ENCODE measurements at regions not wholly inside any gene's neighbourhood (a gene's known extent, or its start where the extent isn't known, plus 50 kb on each side); places are given as distances from the start of the nearest gene placed in this dataset.

DNA sequence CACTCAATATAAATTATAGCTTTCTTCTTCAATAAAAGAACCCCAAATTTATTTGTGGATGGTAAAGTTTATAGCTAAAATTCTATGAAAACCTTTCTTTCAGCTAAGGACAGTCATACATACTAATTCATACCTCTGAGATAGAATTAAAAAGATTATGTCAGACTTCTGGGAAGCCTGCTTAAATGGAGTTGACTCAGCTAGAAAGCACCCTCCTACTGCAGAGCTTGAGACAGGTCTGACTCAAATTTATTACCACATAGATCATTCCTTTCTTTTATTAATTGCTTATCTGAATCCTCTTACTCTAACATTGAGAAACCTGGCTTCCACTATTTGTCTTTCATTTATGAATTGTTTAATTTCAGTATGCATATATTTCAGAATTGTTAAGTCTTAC is 1007.0 kb upstream of the LRFN5 start:
- Mint-ChIP-seq H3K4me3 (no peak overlapping the region), H3K27ac (no peak overlapping the region), H3K36me3 (ENCODE audit: low read depth) (no peaks in the 10 kb centered on the region), H3K27me3 (no peaks in the 10 kb centered on the region), H3K9me3 (no peaks in the 10 kb centered on the region), H3K4me1 (ENCODE audit: low read depth) (no peaks in the 10 kb centered on the region)
- DNase-seq: no peak
- CTCF ChIA-PET: no interaction called here
- no peak for ATAC-seq
- TF ChIP-seq, protein P1, sequence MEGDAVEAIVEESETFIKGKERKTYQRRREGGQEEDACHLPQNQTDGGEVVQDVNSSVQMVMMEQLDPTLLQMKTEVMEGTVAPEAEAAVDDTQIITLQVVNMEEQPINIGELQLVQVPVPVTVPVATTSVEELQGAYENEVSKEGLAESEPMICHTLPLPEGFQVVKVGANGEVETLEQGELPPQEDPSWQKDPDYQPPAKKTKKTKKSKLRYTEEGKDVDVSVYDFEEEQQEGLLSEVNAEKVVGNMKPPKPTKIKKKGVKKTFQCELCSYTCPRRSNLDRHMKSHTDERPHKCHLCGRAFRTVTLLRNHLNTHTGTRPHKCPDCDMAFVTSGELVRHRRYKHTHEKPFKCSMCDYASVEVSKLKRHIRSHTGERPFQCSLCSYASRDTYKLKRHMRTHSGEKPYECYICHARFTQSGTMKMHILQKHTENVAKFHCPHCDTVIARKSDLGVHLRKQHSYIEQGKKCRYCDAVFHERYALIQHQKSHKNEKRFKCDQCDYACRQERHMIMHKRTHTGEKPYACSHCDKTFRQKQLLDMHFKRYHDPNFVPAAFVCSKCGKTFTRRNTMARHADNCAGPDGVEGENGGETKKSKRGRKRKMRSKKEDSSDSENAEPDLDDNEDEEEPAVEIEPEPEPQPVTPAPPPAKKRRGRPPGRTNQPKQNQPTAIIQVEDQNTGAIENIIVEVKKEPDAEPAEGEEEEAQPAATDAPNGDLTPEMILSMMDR (IDR thresholded peaks at IDR 0.05): no peak
- POLR2A ChIA-PET: no interaction called here
- intact Hi-C loops (cut with micrococcal nuclease): no loop called here

DNA sequence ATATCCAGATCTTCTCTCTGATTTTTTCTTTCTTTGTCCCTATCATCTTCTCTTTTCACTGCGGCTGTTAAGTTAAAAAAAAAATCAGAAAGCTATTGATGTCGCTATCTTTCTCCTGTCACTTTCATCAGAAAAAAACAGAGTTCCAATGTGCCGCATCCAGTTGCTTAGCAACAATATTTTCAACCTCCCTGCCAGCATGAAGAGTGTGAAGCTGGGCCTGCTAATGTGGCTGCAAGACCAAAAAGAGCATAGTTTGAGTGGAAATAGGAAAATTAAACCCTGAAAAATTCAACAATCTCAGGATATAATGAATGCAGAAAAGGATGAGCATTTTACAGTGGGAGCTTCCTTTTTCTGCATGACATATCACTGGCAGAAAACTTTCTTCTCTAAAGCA is 1025.4 kb upstream of the LRFN5 start:
- Mint-ChIP-seq H3K4me1 (ENCODE audit: low read depth) (no peaks in the 10 kb centered on the region), H3K27me3 (no peaks in the 10 kb centered on the region), H3K27ac (no peak overlapping the region), H3K36me3 (ENCODE audit: low read depth) (no peaks in the 10 kb centered on the region), H3K4me3 (no peak overlapping the region), H3K9me3 (peaks cover 2% of the 10 kb centered on the region)
- DNase-seq (no peak), ATAC-seq (no peak)
- TF ChIP-seq, protein P1 (IDR thresholded peaks at IDR 0.05): no peak
- intact Hi-C loops (cut with micrococcal nuclease): no loop called here
- POLR2A ChIA-PET: no interaction called here
- CTCF ChIA-PET: no interaction called here

DNA sequence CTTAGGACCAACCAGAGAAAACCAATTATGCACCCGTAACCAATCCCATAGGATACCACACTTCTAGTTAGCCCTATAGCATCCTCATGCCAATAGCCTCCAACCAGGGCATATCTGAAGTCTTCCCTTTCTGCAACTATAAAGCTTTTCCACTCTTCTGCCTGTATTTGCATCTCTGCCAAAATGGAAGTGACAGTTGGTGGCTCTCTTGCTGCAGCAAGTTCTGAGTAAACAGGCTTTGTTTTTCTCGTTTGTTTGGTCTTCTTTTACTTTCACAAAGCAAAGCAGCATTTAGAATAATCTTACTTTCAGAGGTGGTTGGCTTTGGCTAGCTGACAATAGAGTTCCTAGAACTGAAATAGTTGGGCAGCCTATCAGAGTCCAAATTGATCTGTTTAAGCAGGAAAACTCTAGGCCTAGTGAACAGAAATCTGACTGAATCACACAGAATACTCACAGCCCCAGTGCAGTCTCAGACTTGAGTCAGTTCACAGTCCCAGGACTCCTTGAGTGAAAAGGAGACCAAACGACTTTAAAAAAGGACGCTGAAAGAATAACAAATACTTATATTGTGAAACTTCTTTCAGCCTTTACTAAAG is 1029.7 kb upstream of the LRFN5 start:
- no peak for DNase-seq
- H3K4me1 Mint-ChIP-seq (ENCODE audit: low read depth): no peaks in the 10 kb centered on the region
- H3K36me3 Mint-ChIP-seq (ENCODE audit: low read depth): no peaks in the 10 kb centered on the region
- no peaks in the 10 kb centered on the region for H3K27me3 Mint-ChIP-seq
- H3K27ac Mint-ChIP-seq: no peak overlapping the region
- intact Hi-C loops (cut with micrococcal nuclease): no loop called here
- ChIA-PET POLR2A (no interaction called here), CTCF (no interaction called here)
- H3K4me3 Mint-ChIP-seq: no peak overlapping the region
- H3K9me3 Mint-ChIP-seq: peaks cover 3% of the 10 kb centered on the region
- no peak for ATAC-seq
- TF ChIP-seq, protein P1 (IDR thresholded peaks at IDR 0.05): no peak

DNA sequence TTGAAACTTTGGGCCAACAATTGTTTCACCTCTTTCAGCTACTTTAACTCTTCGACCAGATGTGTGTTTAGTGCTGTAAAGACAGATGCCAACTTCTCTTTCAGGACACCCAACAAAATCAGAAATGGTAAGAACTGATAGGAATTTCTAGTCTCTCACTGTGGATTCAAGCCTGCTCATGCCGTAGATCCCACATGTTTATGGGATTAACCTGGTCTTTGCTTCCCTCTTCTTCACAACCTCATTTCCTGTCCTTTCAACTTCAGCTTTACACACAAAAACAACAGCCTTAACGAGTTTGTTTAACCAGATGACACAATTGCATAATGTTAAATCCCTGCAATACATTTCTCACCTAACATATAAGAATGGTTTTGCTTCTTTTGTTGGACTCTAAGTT is 1031.9 kb upstream of the LRFN5 start:
- Mint-ChIP-seq H3K4me1 (ENCODE audit: low read depth) (no peaks in the 10 kb centered on the region), H3K27me3 (no peaks in the 10 kb centered on the region), H3K36me3 (ENCODE audit: low read depth) (no peaks in the 10 kb centered on the region), H3K27ac (no peak overlapping the region), H3K4me3 (no peak overlapping the region), H3K9me3 (peaks cover 2% of the 10 kb centered on the region)
- POLR2A ChIA-PET: no interaction called here
- CTCF ChIA-PET: no interaction called here
- intact Hi-C loops (cut with micrococcal nuclease): no loop called here
- TF ChIP-seq, protein P1 (IDR thresholded peaks at IDR 0.05): no peak
- ATAC-seq (no peak), DNase-seq (no peak)

DNA sequence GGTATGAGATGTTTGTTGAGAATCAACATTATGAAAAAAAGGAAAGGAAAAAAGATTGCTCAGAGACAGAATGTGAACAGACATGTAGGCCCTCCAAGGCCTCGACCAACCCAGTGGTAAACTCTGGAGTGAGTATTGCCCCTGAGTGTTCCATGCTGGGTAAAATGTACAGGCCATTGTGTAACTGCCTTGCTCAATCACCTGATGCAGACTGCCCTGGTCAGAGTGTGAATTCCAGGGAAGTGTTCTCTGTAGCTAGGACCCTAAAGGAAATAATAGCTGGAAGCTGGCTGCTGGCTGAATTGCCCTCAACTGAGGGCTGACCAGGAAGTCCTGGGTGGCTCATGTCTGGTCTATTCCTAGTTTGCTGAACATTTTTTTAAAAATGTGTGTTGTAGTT is 1081.4 kb upstream of the LRFN5 start:
- H3K4me3 Mint-ChIP-seq: no peak overlapping the region
- peaks cover 1% of the 10 kb centered on the region for H3K9me3 Mint-ChIP-seq
- no peak overlapping the region for H3K27ac Mint-ChIP-seq
- no peaks in the 10 kb centered on the region for H3K36me3 Mint-ChIP-seq (ENCODE audit: low read depth)
- no peaks in the 10 kb centered on the region for H3K4me1 Mint-ChIP-seq (ENCODE audit: low read depth)
- DNase-seq (no peak), ATAC-seq (no peak)
- TF ChIP-seq, protein P1 (IDR thresholded peaks at IDR 0.05): no peak
- no peaks in the 10 kb centered on the region for H3K27me3 Mint-ChIP-seq
- intact Hi-C loops (cut with micrococcal nuclease): no loop called here
- ChIA-PET CTCF (no interaction called here), POLR2A (no interaction called here)
